Fibroblast of villous mesenchyme (primary cell): ENCODE measurements at regions not wholly inside any gene's neighbourhood (a gene's known extent, or its start where the extent isn't known, plus 50 kb on each side); places are given as distances from the start of the nearest gene placed in this dataset.
"Not testable (repeated sequence)": the region's sequence is repeated elsewhere in the genome, so short reads cannot be mapped to it uniquely, and the experiment has no call there.

ENCODE experiments used
- DNase-seq: peaks from one replicate; pipeline ENCODE4 v3.0.0-alpha.2; 2010; ENCODE audit warnings: low read depth
- H3K4me3 ChIP-seq: 2 replicates; pipeline ENCODE4 v1.5.1; 2011; ENCODE audit warnings: low read depth, mild to moderate bottlenecking, low read length
- TF ChIP-seq, protein P1 (sequence below): IDR thresholded peaks from 2 replicates; pipeline ENCODE4 v1.5.1; 2012; ENCODE audit warnings: low read depth, mild to moderate bottlenecking, low read length; ENCODE audit not compliant: insufficient read depth

DNA sequence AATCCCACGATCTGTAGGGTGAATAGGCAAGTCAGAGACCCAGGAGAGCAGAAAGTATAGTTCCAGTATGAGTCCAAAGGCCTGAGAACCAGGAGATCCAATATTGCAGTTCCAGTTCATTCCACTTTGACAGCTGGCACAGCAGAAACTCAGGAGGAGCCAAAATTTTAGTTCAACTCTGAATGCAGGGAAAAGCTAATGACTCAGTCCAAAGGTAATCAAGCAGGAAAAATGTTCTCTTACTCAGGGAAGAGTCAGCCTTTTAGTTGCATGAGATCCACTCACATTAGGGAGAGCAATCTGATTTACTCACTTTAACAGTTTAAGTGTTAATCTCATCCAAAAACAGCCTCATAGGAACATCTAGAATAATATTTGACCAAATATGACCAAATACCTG is 130.2 kb upstream of the LRFN5 start:
- DNase-seq: no peak
- TF ChIP-seq, protein P1, sequence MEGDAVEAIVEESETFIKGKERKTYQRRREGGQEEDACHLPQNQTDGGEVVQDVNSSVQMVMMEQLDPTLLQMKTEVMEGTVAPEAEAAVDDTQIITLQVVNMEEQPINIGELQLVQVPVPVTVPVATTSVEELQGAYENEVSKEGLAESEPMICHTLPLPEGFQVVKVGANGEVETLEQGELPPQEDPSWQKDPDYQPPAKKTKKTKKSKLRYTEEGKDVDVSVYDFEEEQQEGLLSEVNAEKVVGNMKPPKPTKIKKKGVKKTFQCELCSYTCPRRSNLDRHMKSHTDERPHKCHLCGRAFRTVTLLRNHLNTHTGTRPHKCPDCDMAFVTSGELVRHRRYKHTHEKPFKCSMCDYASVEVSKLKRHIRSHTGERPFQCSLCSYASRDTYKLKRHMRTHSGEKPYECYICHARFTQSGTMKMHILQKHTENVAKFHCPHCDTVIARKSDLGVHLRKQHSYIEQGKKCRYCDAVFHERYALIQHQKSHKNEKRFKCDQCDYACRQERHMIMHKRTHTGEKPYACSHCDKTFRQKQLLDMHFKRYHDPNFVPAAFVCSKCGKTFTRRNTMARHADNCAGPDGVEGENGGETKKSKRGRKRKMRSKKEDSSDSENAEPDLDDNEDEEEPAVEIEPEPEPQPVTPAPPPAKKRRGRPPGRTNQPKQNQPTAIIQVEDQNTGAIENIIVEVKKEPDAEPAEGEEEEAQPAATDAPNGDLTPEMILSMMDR: no peak
- no peak overlapping the region for H3K4me3 ChIP-seq

DNA sequence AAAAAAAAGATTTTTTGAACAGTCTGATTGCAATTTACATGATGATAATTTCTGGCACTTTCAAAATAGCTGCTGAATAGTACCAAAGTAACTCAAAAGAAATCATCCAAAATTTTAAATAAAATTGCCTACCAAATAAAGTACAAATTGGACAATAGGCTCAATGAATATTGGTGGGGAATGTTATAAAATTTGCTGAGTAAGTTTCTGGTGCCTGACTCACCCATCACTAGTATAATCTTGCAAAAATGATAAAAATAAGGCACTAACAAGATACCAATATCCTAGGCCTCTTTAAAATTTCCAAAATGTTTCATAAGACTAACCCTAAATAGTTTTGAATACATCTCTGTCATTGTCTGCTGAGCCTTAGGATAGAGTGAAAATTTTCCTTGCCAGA is 145.3 kb upstream of the LRFN5 start:
- no peak for DNase-seq
- TF ChIP-seq, protein P1: no peak
- H3K4me3 ChIP-seq: no peak overlapping the region

DNA sequence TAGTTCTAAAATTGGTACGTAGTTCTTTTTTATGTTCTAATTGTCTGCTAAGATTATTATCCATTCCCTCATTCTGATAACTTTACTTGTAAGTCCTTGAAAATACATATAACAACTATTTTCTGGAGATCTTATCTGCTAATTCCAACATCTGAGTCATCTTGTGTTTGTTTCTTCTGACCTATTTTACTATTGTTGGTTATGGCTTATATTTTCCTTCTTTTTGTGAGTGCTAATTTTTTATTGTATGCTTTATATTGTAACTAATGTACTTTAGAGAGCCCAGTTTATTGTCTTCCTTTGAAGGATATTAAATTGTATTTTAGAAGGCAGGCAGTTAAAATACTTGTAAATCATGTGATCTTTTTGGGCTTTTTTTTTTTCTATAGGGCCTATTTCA is 149.3 kb upstream of the LRFN5 start:
- TF ChIP-seq, protein P1: no peak
- peak; percentile 5 for DNase-seq
- no peak overlapping the region for H3K4me3 ChIP-seq

DNA sequence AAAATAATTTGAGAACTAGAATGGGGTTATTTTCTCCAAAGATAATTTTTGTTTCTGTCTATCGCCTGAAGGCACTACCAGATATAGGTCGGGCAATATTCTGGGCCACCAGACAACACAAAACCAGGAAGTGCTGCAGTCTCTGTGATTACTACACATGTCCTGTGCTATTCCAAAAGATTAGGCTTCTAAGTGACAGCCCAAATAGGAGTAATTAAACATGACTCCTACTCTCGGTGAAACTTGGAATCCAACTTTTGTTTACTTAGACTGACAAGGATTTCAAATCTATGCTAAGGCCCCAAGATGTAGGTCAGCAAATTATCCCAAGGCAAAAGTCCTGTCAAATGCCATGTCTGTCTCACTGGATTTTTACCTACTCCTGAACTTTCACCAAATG is 157.6 kb upstream of the LRFN5 start:
- DNase-seq: no peak
- TF ChIP-seq, protein P1: no peak

DNA sequence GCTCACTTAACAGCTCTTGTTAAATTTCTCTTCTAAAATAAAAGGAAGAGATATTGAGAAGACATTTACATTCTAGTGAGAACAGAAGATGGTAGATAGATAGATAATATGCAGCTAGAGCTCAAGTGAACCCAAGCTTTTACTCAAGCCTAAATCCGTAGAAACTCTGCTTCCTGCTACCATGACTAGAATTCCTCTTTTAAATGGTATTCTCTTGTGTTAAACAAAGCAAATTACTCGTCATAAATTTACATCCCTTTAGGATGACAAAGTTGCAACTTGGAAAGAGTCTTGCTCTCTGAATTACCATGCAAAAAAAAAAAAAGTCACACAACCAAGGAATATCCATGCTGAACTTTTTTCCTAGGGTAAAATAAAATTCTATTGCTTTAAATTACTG is 160.7 kb upstream of the LRFN5 start:
- TF ChIP-seq, protein P1: no peak
- no peak overlapping the region for H3K4me3 ChIP-seq
- DNase-seq: no peak

More for the DNA sequence above, 157.6 kb upstream of the LRFN5 start:
- H3K4me3 ChIP-seq: no peak overlapping the region

DNA sequence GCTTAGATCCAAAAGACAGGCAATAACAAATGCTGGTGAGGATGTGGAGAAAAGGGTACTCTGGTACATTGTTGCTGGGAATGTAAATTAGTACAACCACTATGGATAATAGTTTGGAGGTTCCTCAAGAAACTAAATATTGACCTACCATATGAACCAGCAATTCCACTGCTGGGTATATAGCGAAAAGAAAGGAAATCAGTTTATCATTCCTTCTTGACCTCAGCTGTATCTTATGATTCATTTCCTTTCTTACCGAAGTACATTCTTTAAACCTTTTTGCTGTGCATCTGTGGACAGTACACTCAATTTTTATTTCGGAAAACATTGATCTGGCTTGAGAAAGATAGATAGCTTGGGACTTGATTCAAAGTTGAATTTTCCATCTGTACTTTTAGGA is 183.2 kb upstream of the LRFN5 start:
- no peak overlapping the region for H3K4me3 ChIP-seq
- DNase-seq: no peak
- TF ChIP-seq, protein P1: no peak

DNA sequence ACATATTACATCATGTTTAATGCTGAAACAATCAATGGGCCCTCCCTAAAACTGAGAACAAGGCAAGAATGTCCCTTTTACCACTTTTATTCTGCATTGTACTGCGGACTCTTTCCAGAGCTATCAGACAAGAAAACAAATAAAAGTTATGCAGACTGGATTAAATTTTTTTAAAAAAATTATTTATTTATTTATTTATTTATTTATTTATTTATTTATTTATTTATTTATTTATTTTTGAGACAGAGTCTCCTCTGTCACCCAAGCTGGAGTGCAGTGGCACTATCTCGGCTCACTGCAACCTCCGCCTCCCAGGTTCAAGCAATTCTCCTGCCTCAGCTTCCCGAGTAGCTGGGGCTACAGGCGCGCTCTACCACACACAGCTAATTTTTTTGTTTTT is 185.4 kb upstream of the LRFN5 start:
- not testable (repeated sequence) for DNase-seq, H3K4me3 ChIP-seq
